H9 (cell line): ENCODE measurements at regions not wholly inside any gene's neighbourhood (a gene's known extent, or its start where the extent isn't known, plus 50 kb on each side); places are given as distances from the start of the nearest gene placed in this dataset.

Source experiments
- DNase-seq: peaks from one replicate; pipeline ENCODE4 v3.0.0-alpha.2; 2017
- H2AFZ ChIP-seq: one replicate; pipeline ENCODE4 v1.6.1; 2013; ENCODE audit warnings: mild to moderate bottlenecking, low read length, control low read depth, moderate library complexity
- H2AK5ac ChIP-seq: 2 replicates; pipeline ENCODE4 v1.6.1; 2013; ENCODE audit warnings: low read length, control low read depth, mixed read lengths; ENCODE audit not compliant: insufficient read length
- H2BK120ac ChIP-seq: one replicate; pipeline ENCODE4 v1.6.1; 2013; ENCODE audit warnings: low read depth, mild to moderate bottlenecking, low read length, control low read depth, inconsistent platforms; ENCODE audit not compliant: poor library complexity, severe bottlenecking
- H2BK12ac ChIP-seq: 2 replicates; pipeline ENCODE4 v1.6.1; 2013; ENCODE audit warnings: low read length, control low read depth, mixed read lengths, low read depth; ENCODE audit not compliant: insufficient read length
- H2BK15ac ChIP-seq: 2 replicates; pipeline ENCODE4 v1.6.1; 2013; ENCODE audit warnings: low read depth, low read length, control low read depth
- H2BK20ac ChIP-seq: one replicate; pipeline ENCODE4 v1.6.1; 2013; ENCODE audit warnings: low read depth, mild to moderate bottlenecking, low read length, control low read depth, inconsistent platforms; ENCODE audit not compliant: poor library complexity, severe bottlenecking
- H2BK5ac ChIP-seq: 2 replicates; pipeline ENCODE4 v1.6.1; 2013; ENCODE audit warnings: low read length, control low read depth, mixed read lengths; ENCODE audit not compliant: insufficient read length
- H3K14ac ChIP-seq: 2 replicates; pipeline ENCODE4 v1.6.1; 2013; ENCODE audit warnings: low read length, control low read depth; ENCODE audit not compliant: insufficient read depth
- H3K18ac ChIP-seq: 2 replicates; pipeline ENCODE4 v1.6.1; 2013; ENCODE audit warnings: low read depth, mild to moderate bottlenecking, mixed read lengths, low read length, control low read depth; ENCODE audit not compliant: insufficient read length
- H3K23ac ChIP-seq: 2 replicates; pipeline ENCODE4 v1.6.1; 2013; ENCODE audit warnings: low read length, control low read depth, mixed read lengths, low read depth; ENCODE audit not compliant: insufficient read length
- H3K23me2 ChIP-seq: 2 replicates; pipeline ENCODE4 v1.6.1; 2013; ENCODE audit warnings: low read depth, mild to moderate bottlenecking, mixed read lengths, low read length, control low read depth; ENCODE audit not compliant: insufficient read length, poor library complexity, severe bottlenecking
- H3K27ac ChIP-seq: 2 replicates; pipeline ENCODE4 v1.5.1; 2013; ENCODE audit warnings: low read length, control low read depth, mixed read lengths, low read depth; ENCODE audit not compliant: insufficient read length
- H3K27me3 ChIP-seq: 2 replicates; pipeline ENCODE4 v1.6.1; 2013; ENCODE audit warnings: low read length, control low read depth, inconsistent platforms; ENCODE audit not compliant: insufficient read depth
- H3K4ac ChIP-seq: 2 replicates; pipeline ENCODE4 v1.6.1; 2013; ENCODE audit warnings: low read depth, mild to moderate bottlenecking, control low read depth, inconsistent platforms, low read length, moderate library complexity
- H3K4me1 ChIP-seq: 2 replicates; pipeline ENCODE4 v1.6.1; 2013; ENCODE audit warnings: low read length, control low read depth, inconsistent platforms; ENCODE audit not compliant: insufficient read depth
- H3K4me2 ChIP-seq: 2 replicates; pipeline ENCODE4 v1.6.1; 2013; ENCODE audit warnings: low read length, control low read depth, mixed read lengths; ENCODE audit not compliant: insufficient read length, insufficient read depth
- H3K56ac ChIP-seq: 2 replicates; pipeline ENCODE4 v1.6.1; 2013; ENCODE audit warnings: low read depth, mild to moderate bottlenecking, mixed read lengths, low read length, control low read depth; ENCODE audit not compliant: insufficient read length
- H3K79me1 ChIP-seq: 2 replicates; pipeline ENCODE4 v1.6.1; 2013; ENCODE audit warnings: low read depth, mild to moderate bottlenecking, moderate library complexity, low read length, control low read depth, inconsistent platforms; ENCODE audit not compliant: insufficient read depth, poor library complexity, severe bottlenecking
- H3K79me2 ChIP-seq: 2 replicates; pipeline ENCODE4 v1.6.1; 2013; ENCODE audit warnings: low read length, control low read depth, inconsistent platforms; ENCODE audit not compliant: insufficient read depth
- H3K9ac ChIP-seq: 2 replicates; pipeline ENCODE4 v1.6.1; 2013; ENCODE audit warnings: low read length, control low read depth, mixed read lengths; ENCODE audit not compliant: insufficient read length; ENCODE audit errors: extremely low read depth
- H3K9me3 ChIP-seq: one replicate; pipeline ENCODE4 v1.6.1; 2013; ENCODE audit warnings: low read depth, low read length, inconsistent platforms; ENCODE audit not compliant: control insufficient read depth
- H3T11ph ChIP-seq: one replicate; pipeline ENCODE4 v1.6.1; 2013; ENCODE audit warnings: mild to moderate bottlenecking, low read length, control low read depth, inconsistent platforms
- H4K20me1 ChIP-seq: one replicate; pipeline ENCODE4 v1.6.1; 2013; ENCODE audit not compliant: control insufficient read depth, insufficient read length, insufficient read depth
- H4K5ac ChIP-seq: 2 replicates; pipeline ENCODE4 v1.6.1; 2013; ENCODE audit warnings: low read depth, mild to moderate bottlenecking, mixed read lengths, low read length, control low read depth; ENCODE audit not compliant: insufficient read length
- H4K8ac ChIP-seq: replicated peaks from 2 replicates; pipeline ENCODE4 v1.6.1; 2013; ENCODE audit warnings: low read length, control low read depth, mixed read lengths, low read depth; ENCODE audit not compliant: insufficient read length
- H4K91ac ChIP-seq: 2 replicates; pipeline ENCODE4 v1.6.1; 2013; ENCODE audit warnings: low read depth, mild to moderate bottlenecking, moderate library complexity, mixed read lengths, low read length, control low read depth; ENCODE audit not compliant: insufficient read length
- H3K27ac Mint-ChIP-seq, 3 experiments: 2 replicates in 2 of 3; 3 replicates in 1 of 3; pipeline ENCODE4 v1.8.0; 2020 to 2021; ENCODE audit warnings: mixed read lengths in 3 of 3, mild to moderate bottlenecking in 1 of 3, moderate library complexity in 1 of 3
- H3K27me3 Mint-ChIP-seq: 2 replicates; pipeline ENCODE4 v1.8.0; 2021; ENCODE audit warnings: low read depth, mild to moderate bottlenecking, moderate library complexity, mixed read lengths
- H3K36me3 Mint-ChIP-seq, 3 experiments: 2 replicates in 2 of 3; 3 replicates in 1 of 3; pipeline ENCODE4 v1.8.0; 2020 to 2021; ENCODE audit warnings: low read depth in 3 of 3, mixed read lengths in 3 of 3; ENCODE audit not compliant: insufficient read depth in 1 of 3
- H3K4me1 Mint-ChIP-seq, 2 experiments: 2 replicates each; pipeline ENCODE4 v1.8.0; 2020; ENCODE audit warnings: mixed read lengths in 2 of 2
- H3K4me3 Mint-ChIP-seq, 2 experiments: 2 replicates in 1 of 2; 3 replicates in 1 of 2; pipeline ENCODE4 v1.8.0; 2020 to 2021; ENCODE audit warnings: mild to moderate bottlenecking in 2 of 2, mixed read lengths in 2 of 2, moderate library complexity in 1 of 2
- H3K9me3 Mint-ChIP-seq, 2 experiments: 2 replicates in 1 of 2; 3 replicates in 1 of 2; pipeline ENCODE4 v1.8.0; 2020; ENCODE audit warnings: mild to moderate bottlenecking in 2 of 2, mixed read lengths in 2 of 2, moderate library complexity in 1 of 2
- CTCF ChIP-seq: fragments of 200-600 bp; sonication (generic); conservative IDR thresholded peaks from 3 replicates; pipeline ENCODE4 v1.8.0; 2021; ENCODE audit warnings: antibody characterized with exemption, mild to moderate bottlenecking
- WGBS: extraction: QIAGEN DNeasy Blood & Tissue Kit; methylation state at CpG from one replicate; pipeline ENCODE4 v1.1.7; 2013; ENCODE audit warnings: missing lambda C conversion rate, low lambda C conversion rate, mixed read lengths; ENCODE audit not compliant: insufficient read length; ENCODE audit errors: extremely low coverage; 5-methylcytosine and 5-hydroxymethylcytosine counted together

DNA sequence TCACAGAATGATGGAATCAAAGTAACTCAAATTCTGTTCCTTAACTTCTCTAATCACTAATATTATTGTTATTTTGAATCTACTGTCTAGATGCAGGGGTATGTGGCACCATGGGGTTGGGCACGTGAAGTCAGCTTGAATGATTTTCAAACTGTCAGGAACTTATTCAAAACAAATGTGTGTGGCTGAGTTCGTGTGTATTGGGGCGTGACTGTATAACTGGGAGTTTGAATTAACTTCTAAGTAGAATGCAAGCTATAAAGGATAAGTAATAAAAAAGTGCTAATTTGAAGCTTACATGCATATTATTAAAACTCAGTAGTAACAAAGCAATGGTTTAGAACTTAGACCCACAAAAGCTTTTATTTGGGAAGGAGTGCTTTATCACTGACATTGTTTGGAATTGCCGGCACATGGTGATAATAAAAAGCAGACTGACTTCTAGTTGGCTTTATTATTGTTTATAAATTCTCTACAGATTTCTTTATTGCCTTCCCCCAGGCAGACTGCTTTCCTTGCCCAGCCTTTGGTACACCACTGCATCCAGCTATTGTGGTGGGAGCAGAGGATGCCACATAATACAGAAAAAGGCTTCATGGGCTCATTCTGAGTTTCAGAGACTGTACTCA, 84.3 kb downstream of the TENT5C start:
- H3K4me1 Mint-ChIP-seq, result peaks cover 0 to 2% of the 10 kb centered on the region in 2 experiments; a peak in 1 of 4 replicates
- Histone ChIP-seq H2AK5ac (no peak overlapping the region), H2BK120ac (no peak overlapping the region), H3K79me1 (no peaks in the 10 kb centered on the region), H3K4me1 (no peaks in the 10 kb centered on the region), H4K8ac (no peak overlapping the region), H2BK20ac (no peak overlapping the region), H4K91ac (no peak overlapping the region), H3K9me3 (no peaks in the 10 kb centered on the region), H2AFZ (no peak overlapping the region), H3K14ac (no peak overlapping the region), H2BK15ac (no peak overlapping the region), H3T11ph (no peak overlapping the region), H4K20me1 (no peaks in the 10 kb centered on the region), H3K9ac (no peak overlapping the region), H3K23ac (no peak overlapping the region), H3K79me2 (no peaks in the 10 kb centered on the region), H2BK5ac (no peak overlapping the region), H3K23me2 (no peaks in the 10 kb centered on the region), H3K56ac (no peak overlapping the region), H3K27me3 (no peaks in the 10 kb centered on the region), H3K18ac (no peak overlapping the region), H3K4ac (no peak overlapping the region), H4K5ac (no peak overlapping the region), H3K27ac (no peak overlapping the region), H2BK12ac (no peak overlapping the region), H3K4me2 (no peak overlapping the region)
- H3K9me3 Mint-ChIP-seq, result no peaks in the 10 kb centered on the region
- TF ChIP-seq CTCF, result no peak
- H3K27me3 Mint-ChIP-seq, result peaks cover 2% of the 10 kb centered on the region
- no peaks in the 10 kb centered on the region for H3K36me3 Mint-ChIP-seq
- no peak overlapping the region for H3K27ac Mint-ChIP-seq
- H3K4me3 Mint-ChIP-seq, result no peak overlapping the region
- DNase-seq, result no peak
- no CpG with 5 or more reads among the region's 4 CpGs for WGBS
